ENCODE measurements at regions not wholly inside any gene's neighbourhood (a gene's known extent, or its start where the extent isn't known, plus 50 kb on each side); places are given as distances from the start of the nearest gene placed in this dataset.
A peak's percentile ranks its signal among the peaks of the same experiment; 100 is the strongest.

DNA sequence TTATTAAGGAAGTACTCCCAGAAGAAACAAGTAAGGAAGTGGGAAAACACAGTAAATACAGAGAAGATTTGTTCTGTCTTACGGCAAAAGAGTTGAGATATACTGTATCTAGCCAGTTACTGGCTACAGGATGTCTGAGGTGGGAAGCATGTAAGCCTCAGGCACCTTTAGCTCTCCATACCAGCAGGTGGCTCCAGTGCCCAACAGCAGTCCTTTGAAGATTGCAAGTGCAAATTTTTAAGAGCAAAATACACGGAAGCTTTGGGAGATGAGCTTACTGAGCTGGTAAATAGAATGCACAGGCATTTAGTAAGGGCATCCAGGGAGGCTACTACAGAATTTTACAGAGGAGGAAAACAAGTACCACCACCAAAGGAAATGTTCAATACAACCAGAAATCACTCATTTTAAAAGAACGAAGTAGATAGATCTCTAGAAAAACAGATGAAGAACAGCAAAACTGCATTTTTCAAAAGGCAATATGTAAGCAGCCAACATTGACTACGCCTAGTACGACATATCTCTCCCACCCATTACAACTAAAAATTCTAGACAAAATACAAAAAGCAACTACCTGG is 57.9 kb upstream of the VSTM2B start:
- H3K27ac Mint-ChIP-seq, result no peak overlapping the region
- DNase-seq (ENCODE audit: low spot score), result peak; percentile 56

DNA sequence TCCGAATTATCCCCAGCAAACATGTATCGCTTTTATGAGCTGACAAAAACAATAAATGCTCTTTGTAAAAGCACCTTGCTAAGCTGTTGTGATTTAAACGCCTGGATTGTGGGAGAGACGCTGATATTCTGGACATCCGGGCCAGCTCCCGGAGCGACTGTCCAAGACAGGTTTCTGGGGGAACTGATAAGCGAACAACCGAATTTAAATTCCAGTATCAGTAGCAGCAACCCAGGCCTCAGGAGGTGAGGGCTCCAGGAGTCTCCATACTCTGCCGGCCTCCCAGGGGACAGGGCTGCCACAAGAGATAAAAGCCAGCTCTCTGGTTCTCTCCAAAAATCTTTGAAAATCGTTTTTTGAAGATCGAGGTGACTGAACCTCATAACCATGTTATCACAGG is 50.3 kb upstream of the VSTM2B start:
- H3K27ac Mint-ChIP-seq, result no peak overlapping the region

More for the DNA sequence above, 57.9 kb upstream of the VSTM2B start:
- Histone ChIP-seq H3K27me3 (peaks cover 60% of the 10 kb centered on the region), H3K36me3 (no peaks in the 10 kb centered on the region), H3K4me3 (no peak overlapping the region), H2AFZ (replicated peaks) (no peak overlapping the region), H3K9me3 (ENCODE audit: low read depth) (no peaks in the 10 kb centered on the region), H3K4me2 (no peak overlapping the region), H3K27ac (no peak overlapping the region), H3K9ac (no peak overlapping the region), H3K4me1 (no peaks in the 10 kb centered on the region), H4K20me1 (ENCODE audit: low read depth) (no peaks in the 10 kb centered on the region), H3F3A (ENCODE audit: low read depth) (no peaks in the 10 kb centered on the region), H3K79me2 (ENCODE audit: low read depth) (no peaks in the 10 kb centered on the region)
- no peak for TF ChIP-seq EZH2phosphoT487 (IDR thresholded peaks at IDR 0.05)
- TF ChIP-seq EZH2 (IDR thresholded peaks at IDR 0.05), result no peak
- TF ChIP-seq, protein P1, sequence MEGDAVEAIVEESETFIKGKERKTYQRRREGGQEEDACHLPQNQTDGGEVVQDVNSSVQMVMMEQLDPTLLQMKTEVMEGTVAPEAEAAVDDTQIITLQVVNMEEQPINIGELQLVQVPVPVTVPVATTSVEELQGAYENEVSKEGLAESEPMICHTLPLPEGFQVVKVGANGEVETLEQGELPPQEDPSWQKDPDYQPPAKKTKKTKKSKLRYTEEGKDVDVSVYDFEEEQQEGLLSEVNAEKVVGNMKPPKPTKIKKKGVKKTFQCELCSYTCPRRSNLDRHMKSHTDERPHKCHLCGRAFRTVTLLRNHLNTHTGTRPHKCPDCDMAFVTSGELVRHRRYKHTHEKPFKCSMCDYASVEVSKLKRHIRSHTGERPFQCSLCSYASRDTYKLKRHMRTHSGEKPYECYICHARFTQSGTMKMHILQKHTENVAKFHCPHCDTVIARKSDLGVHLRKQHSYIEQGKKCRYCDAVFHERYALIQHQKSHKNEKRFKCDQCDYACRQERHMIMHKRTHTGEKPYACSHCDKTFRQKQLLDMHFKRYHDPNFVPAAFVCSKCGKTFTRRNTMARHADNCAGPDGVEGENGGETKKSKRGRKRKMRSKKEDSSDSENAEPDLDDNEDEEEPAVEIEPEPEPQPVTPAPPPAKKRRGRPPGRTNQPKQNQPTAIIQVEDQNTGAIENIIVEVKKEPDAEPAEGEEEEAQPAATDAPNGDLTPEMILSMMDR (IDR thresholded peaks at IDR 0.05), result peak; percentile 61
- no peaks in the 10 kb centered on the region for H3K36me3 Mint-ChIP-seq
- no peak overlapping the region for H3K4me3 Mint-ChIP-seq
- no peaks in the 10 kb centered on the region for H3K27me3 Mint-ChIP-seq (ENCODE audit: insufficient read depth, low read depth)
- no peaks in the 10 kb centered on the region for H3K4me1 Mint-ChIP-seq
- no peaks in the 10 kb centered on the region for H3K9me3 Mint-ChIP-seq

More for the DNA sequence above, 50.3 kb upstream of the VSTM2B start:
- Histone ChIP-seq H3K4me3 (no peak overlapping the region), H3K27me3 (peaks cover 20% of the 10 kb centered on the region), H3K9ac (no peak overlapping the region), H2AFZ (replicated peaks) (no peak overlapping the region), H3K9me3 (ENCODE audit: low read depth) (no peaks in the 10 kb centered on the region), H3K36me3 (no peaks in the 10 kb centered on the region), H3K4me1 (no peaks in the 10 kb centered on the region), H3K79me2 (ENCODE audit: low read depth) (no peaks in the 10 kb centered on the region), H3F3A (ENCODE audit: low read depth) (no peaks in the 10 kb centered on the region), H3K27ac (no peak overlapping the region), H4K20me1 (ENCODE audit: low read depth) (no peaks in the 10 kb centered on the region), H3K4me2 (no peak overlapping the region)
- DNase-seq (ENCODE audit: low spot score), result no peak
- no peak for TF ChIP-seq EZH2 (IDR thresholded peaks at IDR 0.05)
- Mint-ChIP-seq H3K9me3 (peaks cover 4% of the 10 kb centered on the region), H3K4me3 (no peak overlapping the region), H3K4me1 (peaks cover 2% of the 10 kb centered on the region), H3K36me3 (no peaks in the 10 kb centered on the region), H3K27me3 (ENCODE audit: insufficient read depth, low read depth) (peaks cover 11% of the 10 kb centered on the region)
